ENCODE measurements at regions not wholly inside any gene's neighbourhood (a gene's known extent, or its start where the extent isn't known, plus 50 kb on each side); places are given as distances from the start of the nearest gene placed in this dataset.
"Not testable (repeated sequence)": the region's sequence is repeated elsewhere in the genome, so short reads cannot be mapped to it uniquely, and the experiment has no call there.

GRCh38 chr18:14188751-14189406 is 56.6 kb upstream of the ZNF519 start:
- DNase-seq: not testable (repeated sequence)

Data from activated CD4-positive, CD25-positive, alpha-beta regulatory T cell treated with anti-CD3 and anti-CD28 coated beads, Interleukin-2, amount 50 U/mL, for 72 hours (primary cell).